ENCODE measurements at regions not wholly inside any gene's neighbourhood (a gene's known extent, or its start where the extent isn't known, plus 50 kb on each side); places are given as distances from the start of the nearest gene placed in this dataset.

DNA sequence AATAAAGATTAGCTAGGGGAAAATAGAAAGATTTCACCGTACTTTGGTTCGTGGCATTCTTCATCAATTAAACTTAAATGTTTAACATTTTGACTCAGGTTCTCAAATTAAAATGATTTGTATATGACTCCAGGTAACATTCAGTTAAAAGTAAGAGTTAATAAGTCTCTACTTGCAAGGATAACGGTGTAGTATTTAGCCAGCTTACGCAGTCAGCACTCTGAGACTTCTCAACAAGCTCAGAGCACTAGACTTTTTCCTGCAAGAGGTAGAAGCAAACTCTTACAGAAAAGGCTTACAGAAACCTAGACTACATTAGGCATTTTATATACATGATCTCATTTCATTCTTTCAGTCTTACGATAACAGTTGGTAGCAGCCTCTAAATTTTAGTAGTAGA is 96.4 kb upstream of the PPARGC1A start:
- no peak for DNase-seq (ENCODE audit: low read depth)
- TF ChIP-seq, protein P1, sequence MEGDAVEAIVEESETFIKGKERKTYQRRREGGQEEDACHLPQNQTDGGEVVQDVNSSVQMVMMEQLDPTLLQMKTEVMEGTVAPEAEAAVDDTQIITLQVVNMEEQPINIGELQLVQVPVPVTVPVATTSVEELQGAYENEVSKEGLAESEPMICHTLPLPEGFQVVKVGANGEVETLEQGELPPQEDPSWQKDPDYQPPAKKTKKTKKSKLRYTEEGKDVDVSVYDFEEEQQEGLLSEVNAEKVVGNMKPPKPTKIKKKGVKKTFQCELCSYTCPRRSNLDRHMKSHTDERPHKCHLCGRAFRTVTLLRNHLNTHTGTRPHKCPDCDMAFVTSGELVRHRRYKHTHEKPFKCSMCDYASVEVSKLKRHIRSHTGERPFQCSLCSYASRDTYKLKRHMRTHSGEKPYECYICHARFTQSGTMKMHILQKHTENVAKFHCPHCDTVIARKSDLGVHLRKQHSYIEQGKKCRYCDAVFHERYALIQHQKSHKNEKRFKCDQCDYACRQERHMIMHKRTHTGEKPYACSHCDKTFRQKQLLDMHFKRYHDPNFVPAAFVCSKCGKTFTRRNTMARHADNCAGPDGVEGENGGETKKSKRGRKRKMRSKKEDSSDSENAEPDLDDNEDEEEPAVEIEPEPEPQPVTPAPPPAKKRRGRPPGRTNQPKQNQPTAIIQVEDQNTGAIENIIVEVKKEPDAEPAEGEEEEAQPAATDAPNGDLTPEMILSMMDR (IDR thresholded peaks at IDR 0.05; ENCODE audit: insufficient read depth, low read length), result no peak

DNA sequence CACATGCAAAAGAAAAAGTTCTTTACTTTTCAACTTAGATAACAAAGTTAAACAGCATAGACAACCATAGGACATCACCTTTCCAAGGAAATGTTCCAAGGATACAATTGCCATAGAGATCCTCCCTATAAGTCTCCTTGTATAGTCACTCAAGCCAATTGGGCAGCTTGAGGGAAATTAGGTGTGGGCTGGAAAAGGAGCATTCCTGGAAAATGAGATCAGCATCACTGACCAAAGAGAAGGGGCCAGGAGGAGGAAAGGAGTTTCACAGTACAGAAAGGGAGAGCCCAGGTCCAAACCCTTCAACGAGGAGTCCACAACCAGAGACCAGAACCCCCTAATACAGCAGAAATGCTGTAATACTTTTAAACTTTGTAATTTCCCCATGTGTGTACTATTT is 91.5 kb upstream of the PPARGC1A start:
- no peak overlapping the region for H3K4me3 ChIP-seq (ENCODE audit: low read depth, low read length)
- DNase-seq (ENCODE audit: low read depth), result no peak
- TF ChIP-seq, protein P1 (IDR thresholded peaks at IDR 0.05; ENCODE audit: insufficient read depth, low read length), result no peak

More for the DNA sequence above, 96.4 kb upstream of the PPARGC1A start:
- no peak overlapping the region for H3K4me3 ChIP-seq (ENCODE audit: low read depth, low read length)

DNA sequence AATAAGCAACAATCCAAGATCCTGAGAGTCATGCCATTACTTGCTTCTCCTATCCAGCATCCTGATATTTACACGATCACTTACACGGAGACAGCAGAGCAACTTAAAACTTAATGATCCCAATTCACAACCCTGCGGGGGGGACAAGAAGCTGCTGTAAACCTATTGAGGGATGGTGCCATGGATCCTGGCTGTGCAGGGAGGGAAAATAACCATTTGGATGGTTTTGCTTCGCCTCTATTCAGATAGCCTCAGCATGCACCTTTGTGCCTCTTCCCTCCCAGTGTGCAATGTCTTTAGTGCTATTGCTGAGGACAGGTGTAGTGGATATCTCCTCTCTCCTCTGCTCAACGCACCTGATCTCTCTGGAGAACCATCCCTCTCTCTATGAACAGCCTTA is 89.7 kb upstream of the PPARGC1A start:
- H3K4me3 ChIP-seq (ENCODE audit: low read depth, low read length), result no peak overlapping the region
- DNase-seq (ENCODE audit: low read depth), result no peak
- TF ChIP-seq, protein P1 (IDR thresholded peaks at IDR 0.05; ENCODE audit: insufficient read depth, low read length), result no peak

DNA sequence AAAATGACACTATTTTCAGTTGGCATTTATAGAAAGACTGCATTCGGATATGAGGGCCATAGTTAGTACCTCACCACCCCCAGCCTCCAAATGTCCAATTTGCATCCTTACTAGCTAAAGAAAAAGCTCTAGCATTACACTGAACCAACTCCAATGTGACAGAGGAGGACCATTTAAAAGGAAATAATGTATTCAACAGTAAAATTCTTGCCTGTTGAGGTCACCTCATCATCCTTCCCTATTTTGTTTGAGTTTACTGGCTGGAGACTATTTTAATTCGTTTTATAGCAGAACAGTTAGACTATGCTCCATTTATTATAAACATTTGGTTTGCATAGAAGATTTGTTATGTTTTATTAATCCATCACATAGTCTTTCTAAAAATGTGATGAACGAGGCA is 88.2 kb upstream of the PPARGC1A start:
- no peak for DNase-seq (ENCODE audit: low read depth)
- no peak overlapping the region for H3K4me3 ChIP-seq (ENCODE audit: low read depth, low read length)
- TF ChIP-seq, protein P1 (IDR thresholded peaks at IDR 0.05; ENCODE audit: insufficient read depth, low read length), result no peak

DNA sequence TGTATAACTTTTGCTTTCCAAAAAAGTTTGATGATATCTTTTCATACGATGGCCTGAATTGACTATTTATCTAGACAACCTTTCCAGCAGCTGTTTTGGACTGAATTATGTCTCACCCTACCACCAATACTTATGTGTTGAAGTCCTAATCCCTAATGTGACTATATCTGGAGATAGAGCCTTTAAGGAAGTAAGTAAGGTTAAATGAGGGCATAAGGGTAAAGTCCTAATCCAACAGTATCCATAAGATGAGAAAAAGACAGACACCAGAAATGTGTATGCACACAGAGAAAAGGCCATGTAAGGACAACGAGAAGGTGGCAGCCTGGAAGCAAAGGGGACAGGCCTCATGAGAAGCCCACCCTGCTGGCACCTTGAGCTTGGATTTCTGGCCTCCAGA is 86.6 kb upstream of the PPARGC1A start:
- no peak for DNase-seq (ENCODE audit: low read depth)
- no peak overlapping the region for H3K4me3 ChIP-seq (ENCODE audit: low read depth, low read length)
- TF ChIP-seq, protein P1 (IDR thresholded peaks at IDR 0.05; ENCODE audit: insufficient read depth, low read length), result no peak

DNA sequence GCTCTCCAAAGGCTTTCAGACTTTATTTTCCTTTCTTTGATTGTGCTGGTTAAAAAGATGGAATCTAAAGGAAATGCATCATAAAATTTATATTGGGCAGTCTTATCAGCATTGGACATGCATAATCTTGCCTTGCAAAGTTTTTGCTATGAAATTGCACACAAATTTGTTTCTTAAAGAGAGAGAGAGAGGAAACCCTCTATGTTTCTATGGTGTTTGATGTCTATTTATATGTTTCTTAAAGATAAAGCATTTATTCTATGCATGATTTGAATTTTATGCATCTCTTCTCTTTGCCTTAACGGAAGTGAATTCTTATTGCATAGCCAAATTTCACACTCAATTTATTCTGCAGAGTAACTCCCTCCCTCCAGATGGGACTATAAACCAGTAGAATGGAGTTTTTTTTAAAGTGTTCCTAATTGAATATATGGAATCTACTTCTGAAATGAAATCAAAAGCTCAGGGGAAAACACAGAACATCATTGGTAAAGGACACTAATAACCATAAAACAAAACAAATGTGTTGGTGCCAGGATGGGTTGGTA is 83.5 kb upstream of the PPARGC1A start:
- TF ChIP-seq, protein P1 (IDR thresholded peaks at IDR 0.05; ENCODE audit: insufficient read depth, low read length), result no peak
- no peak for DNase-seq (ENCODE audit: low read depth)
- no peak overlapping the region for H3K4me3 ChIP-seq (ENCODE audit: low read depth, low read length)

DNA sequence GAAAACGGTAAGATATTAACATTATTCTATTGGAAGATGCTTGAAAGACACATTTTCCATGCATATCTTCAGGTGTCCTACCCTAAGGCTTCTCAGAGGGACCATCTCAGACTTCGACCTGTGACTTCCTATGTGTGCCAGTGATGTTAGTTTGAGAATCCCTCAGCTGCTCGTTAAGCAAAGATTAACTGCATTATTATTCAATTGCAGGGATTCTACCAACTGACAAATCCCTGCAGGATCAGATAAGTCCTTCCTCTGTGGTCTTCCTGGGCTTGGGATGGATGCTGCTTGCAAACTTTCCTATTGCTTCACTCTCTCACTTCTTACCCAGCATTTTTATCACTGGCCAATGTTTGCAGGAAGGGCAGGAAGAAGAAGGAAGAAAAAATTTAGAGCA is 83.0 kb upstream of the PPARGC1A start:
- TF ChIP-seq, protein P1 (IDR thresholded peaks at IDR 0.05; ENCODE audit: insufficient read depth, low read length), result no peak
- DNase-seq (ENCODE audit: low read depth), result no peak
- no peak overlapping the region for H3K4me3 ChIP-seq (ENCODE audit: low read depth, low read length)

Data from fibroblast of the aortic adventitia (primary cell).